PFSK-1 (cell line): ENCODE measurements at regions not wholly inside any gene's neighbourhood (a gene's known extent, or its start where the extent isn't known, plus 50 kb on each side); places are given as distances from the start of the nearest gene placed in this dataset.

Experiments
- FOXP2 ChIP-seq: optimal IDR thresholded peaks from 2 replicates; pipeline ENCODE3; 2011; ENCODE audit warnings: borderline replicate concordance, control low read depth, inconsistent platforms; ENCODE audit not compliant: insufficient read depth; ENCODE audit errors: extremely low read length, extremely low read depth
- POLR2AphosphoS5 ChIP-seq: IDR thresholded peaks from 2 replicates; pipeline ENCODE4 v1.6.1; 2012; ENCODE audit warnings: low read depth, mild to moderate bottlenecking, control low read depth, low read length, moderate library complexity
- SIN3A ChIP-seq: IDR thresholded peaks from 2 replicates; pipeline ENCODE4 v1.6.1; 2012; ENCODE audit warnings: mild to moderate bottlenecking, low read length, moderate library complexity, borderline replicate concordance; ENCODE audit not compliant: insufficient read depth
- TAF1 ChIP-seq: IDR thresholded peaks from 2 replicates; pipeline ENCODE4 v1.6.1; 2012; ENCODE audit warnings: low read length, control low read depth, borderline replicate concordance; ENCODE audit not compliant: insufficient read depth
- TF ChIP-seq, protein P1 (sequence below), 2 experiments: IDR thresholded peaks; 2 replicates each; pipeline versions ENCODE4 v1.6.1 to v1.8.0; 2011 to 2012; ENCODE audit warnings: low read depth in 2 of 2, low read length in 2 of 2, control low read depth in 1 of 2, inconsistent platforms in 1 of 2, mild to moderate bottlenecking in 1 of 2, moderate library complexity in 1 of 2; ENCODE audit not compliant: insufficient read depth in 1 of 2

DNA sequence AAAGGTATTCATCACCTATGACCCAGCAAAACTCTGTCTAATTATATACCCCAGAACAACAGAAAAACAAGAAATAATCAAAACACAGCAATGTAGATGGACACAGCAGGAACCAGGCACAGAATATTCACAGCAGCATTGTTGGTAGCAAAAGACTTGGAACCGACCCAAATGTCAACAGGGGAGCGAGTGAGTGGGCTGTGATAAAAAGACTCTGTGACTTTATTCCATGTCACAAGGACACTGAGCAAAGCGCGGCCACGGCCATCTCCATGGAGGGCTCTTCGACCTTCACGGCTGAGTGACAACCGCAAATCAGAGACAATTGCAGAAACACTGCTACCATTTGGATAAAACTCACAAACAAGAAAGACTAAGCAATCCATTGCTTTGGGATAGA is 1373.1 kb downstream of the TBC1D22A start:
- TF ChIP-seq TAF1 (no peak), FOXP2 (no peak), SIN3A (no peak), POLR2AphosphoS5 (no peak)
- TF ChIP-seq, protein P1, sequence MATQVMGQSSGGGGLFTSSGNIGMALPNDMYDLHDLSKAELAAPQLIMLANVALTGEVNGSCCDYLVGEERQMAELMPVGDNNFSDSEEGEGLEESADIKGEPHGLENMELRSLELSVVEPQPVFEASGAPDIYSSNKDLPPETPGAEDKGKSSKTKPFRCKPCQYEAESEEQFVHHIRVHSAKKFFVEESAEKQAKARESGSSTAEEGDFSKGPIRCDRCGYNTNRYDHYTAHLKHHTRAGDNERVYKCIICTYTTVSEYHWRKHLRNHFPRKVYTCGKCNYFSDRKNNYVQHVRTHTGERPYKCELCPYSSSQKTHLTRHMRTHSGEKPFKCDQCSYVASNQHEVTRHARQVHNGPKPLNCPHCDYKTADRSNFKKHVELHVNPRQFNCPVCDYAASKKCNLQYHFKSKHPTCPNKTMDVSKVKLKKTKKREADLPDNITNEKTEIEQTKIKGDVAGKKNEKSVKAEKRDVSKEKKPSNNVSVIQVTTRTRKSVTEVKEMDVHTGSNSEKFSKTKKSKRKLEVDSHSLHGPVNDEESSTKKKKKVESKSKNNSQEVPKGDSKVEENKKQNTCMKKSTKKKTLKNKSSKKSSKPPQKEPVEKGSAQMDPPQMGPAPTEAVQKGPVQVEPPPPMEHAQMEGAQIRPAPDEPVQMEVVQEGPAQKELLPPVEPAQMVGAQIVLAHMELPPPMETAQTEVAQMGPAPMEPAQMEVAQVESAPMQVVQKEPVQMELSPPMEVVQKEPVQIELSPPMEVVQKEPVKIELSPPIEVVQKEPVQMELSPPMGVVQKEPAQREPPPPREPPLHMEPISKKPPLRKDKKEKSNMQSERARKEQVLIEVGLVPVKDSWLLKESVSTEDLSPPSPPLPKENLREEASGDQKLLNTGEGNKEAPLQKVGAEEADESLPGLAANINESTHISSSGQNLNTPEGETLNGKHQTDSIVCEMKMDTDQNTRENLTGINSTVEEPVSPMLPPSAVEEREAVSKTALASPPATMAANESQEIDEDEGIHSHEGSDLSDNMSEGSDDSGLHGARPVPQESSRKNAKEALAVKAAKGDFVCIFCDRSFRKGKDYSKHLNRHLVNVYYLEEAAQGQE (IDR thresholded peaks at IDR 0.05; ENCODE audit: insufficient read depth in 1 of 2, low read depth in 2 of 2, low read length in 2 of 2): no peak

DNA sequence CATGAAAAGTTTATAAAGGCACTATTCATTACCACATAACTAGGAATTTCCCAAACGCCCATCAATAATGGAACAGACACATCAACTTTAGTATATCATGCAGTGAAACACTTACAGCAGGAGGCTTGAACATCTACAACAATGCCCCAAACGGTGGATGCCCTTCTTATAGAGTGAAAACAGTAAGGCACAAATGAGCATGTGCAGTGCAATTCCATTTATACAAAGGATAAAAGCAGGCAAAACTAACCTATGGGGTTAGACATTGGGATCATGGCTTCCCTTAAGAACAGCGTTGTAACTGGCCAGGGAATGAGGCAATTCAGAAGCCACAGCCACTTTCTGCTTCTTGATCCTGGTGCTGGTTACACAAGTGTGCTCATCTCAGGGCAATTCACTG is 1363.0 kb downstream of the TBC1D22A start:
- TF ChIP-seq SIN3A (no peak), FOXP2 (no peak), TAF1 (no peak), POLR2AphosphoS5 (no peak)
- TF ChIP-seq, protein P1 (IDR thresholded peaks at IDR 0.05; ENCODE audit: insufficient read depth in 1 of 2, low read depth in 2 of 2, low read length in 2 of 2): no peak

GRCh38 chr22:48121984-48122383 is 1359.5 kb downstream of the TBC1D22A start:
- TF ChIP-seq SIN3A (no peak), POLR2AphosphoS5 (no peak), FOXP2 (no peak), TAF1 (no peak)
- TF ChIP-seq, protein P1 (IDR thresholded peaks at IDR 0.05; ENCODE audit: insufficient read depth in 1 of 2, low read depth in 2 of 2, low read length in 2 of 2): no peak

GRCh38 chr22:48118654-48119053 is 1356.2 kb downstream of the TBC1D22A start:
- TF ChIP-seq SIN3A (no peak), FOXP2 (no peak), TAF1 (no peak), POLR2AphosphoS5 (no peak)
- TF ChIP-seq, protein P1 (IDR thresholded peaks at IDR 0.05; ENCODE audit: insufficient read depth in 1 of 2, low read depth in 2 of 2, low read length in 2 of 2): no peak

DNA sequence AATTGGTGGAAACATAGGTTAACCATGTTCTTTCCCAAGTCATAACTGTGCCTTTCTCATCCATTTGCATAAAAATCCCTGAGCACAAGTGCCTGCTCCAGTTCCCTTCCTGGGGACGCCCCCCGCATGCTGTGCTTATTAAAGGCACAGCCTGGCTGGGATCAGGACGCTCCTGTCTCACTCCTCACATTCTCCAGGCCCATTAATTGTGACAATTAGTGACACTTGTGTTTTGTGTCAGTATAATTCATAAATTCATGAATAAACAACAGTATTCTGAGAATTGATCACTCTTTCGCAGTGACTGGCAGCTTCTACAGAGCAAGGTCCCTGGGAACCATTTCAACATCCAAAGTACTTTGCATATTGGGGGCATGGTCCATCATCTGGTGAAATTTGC is 1354.4 kb downstream of the TBC1D22A start:
- TF ChIP-seq FOXP2: no peak
- TF ChIP-seq TAF1: no peak
- no peak for TF ChIP-seq POLR2AphosphoS5
- TF ChIP-seq, protein P1 (IDR thresholded peaks at IDR 0.05; ENCODE audit: insufficient read depth in 1 of 2, low read depth in 2 of 2, low read length in 2 of 2): no peak
- no peak for TF ChIP-seq SIN3A
